GM23338 (cell line): ENCODE measurements at regions not wholly inside any gene's neighbourhood (a gene's known extent, or its start where the extent isn't known, plus 50 kb on each side); places are given as distances from the start of the nearest gene placed in this dataset.
A peak's percentile ranks its signal among the peaks of the same experiment; 100 is the strongest.

Experiments
- ATAC-seq: fragments of 200-7000 bp; cut with Tn5 transposase; 3 replicates; pipeline ENCODE4 v1.9.1; 2020
- DNase-seq: peaks from one replicate; pipeline ENCODE4 v3.0.0-alpha.2; 2015; ENCODE audit warnings: low spot score
- H2AFZ ChIP-seq: fragments of 200-600 bp; sonication (generic); 2 replicates; pipeline ENCODE4 v1.8.0; 2016; ENCODE audit warnings: antibody characterized with exemption, mild to moderate bottlenecking, moderate library complexity
- H3F3A ChIP-seq: fragments of 200-600 bp; sonication (generic); replicated peaks from 2 replicates; pipeline ENCODE4 v1.8.0; 2017; ENCODE audit warnings: antibody characterized with exemption, mixed run types, low read depth
- H3K27ac ChIP-seq: fragments of 200-600 bp; sonication (generic); 2 replicates; pipeline ENCODE4 v1.6.1; 2016; ENCODE audit warnings: low read depth
- H3K27me3 ChIP-seq: fragments of 200-600 bp; sonication (generic); 2 replicates; pipeline ENCODE4 v1.8.0; 2016; ENCODE audit warnings: mild to moderate bottlenecking, mixed run types, moderate library complexity; ENCODE audit not compliant: insufficient read depth
- H3K36me3 ChIP-seq: fragments of 200-600 bp; sonication (generic); 2 replicates; pipeline ENCODE4 v1.8.0; 2016; ENCODE audit warnings: mild to moderate bottlenecking; ENCODE audit not compliant: insufficient read depth
- H3K4me1 ChIP-seq: fragments of 200-600 bp; sonication (generic); 2 replicates; pipeline ENCODE4 v1.8.0; 2016; ENCODE audit warnings: mild to moderate bottlenecking, moderate library complexity; ENCODE audit not compliant: insufficient read depth
- H3K4me2 ChIP-seq: fragments of 200-600 bp; sonication (generic); 2 replicates; pipeline ENCODE4 v1.7.1; 2017; ENCODE audit warnings: mixed run types
- H3K4me3 ChIP-seq: fragments of 200-600 bp; sonication (generic); 2 replicates; pipeline ENCODE4 v1.6.1; 2016; ENCODE audit warnings: mixed run types
- H3K79me2 ChIP-seq: fragments of 200-600 bp; sonication (generic); replicated peaks from 2 replicates; pipeline ENCODE4 v1.8.0; 2017; ENCODE audit warnings: mild to moderate bottlenecking; ENCODE audit not compliant: insufficient read depth
- H3K9me2 ChIP-seq: fragments of 200-600 bp; sonication (generic); 2 replicates; pipeline ENCODE4 v1.8.0; 2017; ENCODE audit not compliant: insufficient read depth
- H4K20me1 ChIP-seq: fragments of 200-600 bp; sonication (generic); replicated peaks from 2 replicates; pipeline ENCODE4 v1.8.0; 2017; ENCODE audit warnings: mild to moderate bottlenecking; ENCODE audit not compliant: insufficient read depth
- H3K27ac Mint-ChIP-seq: 2 replicates; pipeline ENCODE4 v1.8.0; 2020; ENCODE audit warnings: inconsistent platforms, mild to moderate bottlenecking, moderate library complexity, mixed read lengths
- H3K27me3 Mint-ChIP-seq: 3 replicates; pipeline ENCODE4 v1.8.0; 2022; ENCODE audit warnings: low read depth, mild to moderate bottlenecking, moderate library complexity, mixed read lengths, inconsistent platforms; ENCODE audit not compliant: insufficient read depth, poor library complexity
- H3K36me3 Mint-ChIP-seq: 3 replicates; pipeline ENCODE4 v1.8.0; 2021; ENCODE audit warnings: low read depth, mild to moderate bottlenecking, inconsistent platforms, moderate library complexity, mixed read lengths
- H3K4me1 Mint-ChIP-seq: 3 replicates; pipeline ENCODE4 v1.8.0; 2020; ENCODE audit warnings: mild to moderate bottlenecking, inconsistent platforms, mixed read lengths
- H3K4me3 Mint-ChIP-seq: 3 replicates; pipeline ENCODE4 v1.8.0; 2021; ENCODE audit warnings: moderate library complexity, mild to moderate bottlenecking, inconsistent platforms, mixed read lengths
- H3K9me3 Mint-ChIP-seq: 3 replicates; pipeline ENCODE4 v1.8.0; 2020; ENCODE audit warnings: moderate library complexity, mild to moderate bottlenecking, inconsistent platforms, mixed read lengths
- CREB1 ChIP-seq: fragments of 250-450 bp; sonication (Bioruptor Pico); IDR thresholded peaks from 2 replicates; pipeline ENCODE4 v1.5.0; 2020; ENCODE audit warnings: low read depth, mild to moderate bottlenecking, moderate library complexity
- CTCF ChIP-seq, 2 experiments: fragments of 200-600 bp in 1 of 2; sonication (generic) in 1 of 2; conservative IDR thresholded peaks; 2 replicates each; pipeline versions ENCODE4 v1.5.1 to v1.6.1; 2016 to 2017; ENCODE audit warnings: antibody characterized with exemption in 2 of 2, low read depth in 2 of 2, mild to moderate bottlenecking in 2 of 2, moderate library complexity in 1 of 2
- ETS1 ChIP-seq: IDR thresholded peaks from 2 replicates; pipeline ENCODE4 v1.6.1; 2016; ENCODE audit warnings: antibody characterized with exemption
- EZH2 ChIP-seq: fragments of 200-600 bp; sonication (generic); IDR thresholded peaks from one replicate; pipeline ENCODE4 v1.8.0; 2017; ENCODE audit warnings: antibody characterized with exemption, mild to moderate bottlenecking, low read depth; ENCODE audit not compliant: unreplicated experiment
- EZH2phosphoT487 ChIP-seq: fragments of 200-600 bp; sonication (generic); IDR thresholded peaks from one replicate; pipeline ENCODE4 v1.8.1; 2018; ENCODE audit warnings: antibody characterized with exemption; ENCODE audit not compliant: unreplicated experiment
- JUNB ChIP-seq: IDR thresholded peaks from one replicate; pipeline ENCODE4 v1.6.1; 2016; ENCODE audit warnings: antibody characterized with exemption; ENCODE audit not compliant: unreplicated experiment
- POLR2AphosphoS5 ChIP-seq: IDR thresholded peaks from 2 replicates; pipeline ENCODE4 v1.6.1; 2016; ENCODE audit warnings: antibody characterized with exemption, low read depth
- REST ChIP-seq: IDR thresholded peaks from one replicate; pipeline ENCODE4 v1.6.1; 2018; ENCODE audit warnings: antibody characterized with exemption; ENCODE audit not compliant: unreplicated experiment
- STAT1 ChIP-seq: IDR thresholded peaks from one replicate; pipeline ENCODE4 v1.6.1; 2016; ENCODE audit warnings: antibody characterized with exemption; ENCODE audit not compliant: unreplicated experiment
- ZNF331 ChIP-seq: fragments of 250-450 bp; sonication (Bioruptor Pico); IDR thresholded peaks from 2 replicates; pipeline ENCODE4 v1.5.0; 2020; ENCODE audit warnings: low read depth, mild to moderate bottlenecking, moderate library complexity

- TF ChIP-seq REST (no peak), EZH2phosphoT487 (no peak), ZNF331 (CRISPR knock-in tag) (no peak), ETS1 (no peak), EZH2 (no peak)
Observed at GRCh38 chr1:229880271-229881170, 186.5 kb upstream of the GALNT2 start (continued).

GRCh38 chr1:229882621-229883020 lies 184.4 kb upstream of the GALNT2 start:
- H3K27me3 Mint-ChIP-seq: peaks cover 1% of the 10 kb centered on the region

More at GRCh38 chr1:229882621-229883020, 184.4 kb upstream of the GALNT2 start:
- Histone ChIP-seq H3K27ac (no peak overlapping the region), H3K4me1 (no peaks in the 10 kb centered on the region), H3K27me3 (no peaks in the 10 kb centered on the region), H3K4me2 (no peak overlapping the region), H3K4me3 (no peak overlapping the region), H3K36me3 (no peaks in the 10 kb centered on the region), H3K9me2 (no peaks in the 10 kb centered on the region), H2AFZ (peak overlapping the region; percentile 93; the same call in 1 of the 2 replicates), H4K20me1 (no peaks in the 10 kb centered on the region), H3F3A (no peaks in the 10 kb centered on the region), H3K79me2 (no peaks in the 10 kb centered on the region)
- ATAC-seq (no peak), DNase-seq (no peak)
- Mint-ChIP-seq H3K27ac (no peak overlapping the region), H3K9me3 (no peaks in the 10 kb centered on the region), H3K4me1 (peaks cover 2% of the 10 kb centered on the region; the same call in 1 of the 3 replicates), H3K4me3 (no peak overlapping the region), H3K36me3 (no peaks in the 10 kb centered on the region)
- TF ChIP-seq JUNB: no peak
- TF ChIP-seq CREB1: no peak
- TF ChIP-seq POLR2AphosphoS5: no peak
- no peak for TF ChIP-seq CTCF (conservative IDR thresholded peaks at IDR 0.05; ENCODE audit: low read depth in 2 of 2)
- TF ChIP-seq STAT1: no peak
